AG04449 (cell line): ENCODE measurements at regions not wholly inside any gene's neighbourhood (a gene's known extent, or its start where the extent isn't known, plus 50 kb on each side); places are given as distances from the start of the nearest gene placed in this dataset.

Source experiments
- CTCF ChIA-PET: fragments of 350-600 bp; formaldehyde crosslinking; extraction: SDS; loops from one replicate; lab custom pipeline; 2021; ENCODE audit warnings: antibody characterized with exemption; lab: Yijun Ruan, JAX
- POLR2A ChIA-PET: fragments of 400-600, 350-600 bp; formaldehyde crosslinking; extraction: SDS; loops from one replicate; lab custom pipeline; 2020; ENCODE audit warnings: antibody characterized with exemption, inconsistent platforms; lab: Yijun Ruan, JAX
- DNase-seq: peaks from one replicate; pipeline ENCODE4 v3.0.0-alpha.2; 2010; ENCODE audit warnings: low read depth, low spot score
- H3K4me3 ChIP-seq: 2 replicates; pipeline ENCODE4 v1.5.1; 2011; ENCODE audit warnings: low read depth, mild to moderate bottlenecking, control low read depth, low read length
- TF ChIP-seq, protein P1 (sequence below): IDR thresholded peaks from one replicate; pipeline ENCODE4 v1.5.1; 2011; ENCODE audit warnings: mild to moderate bottlenecking, moderate library complexity, low read length, control low read depth, inconsistent platforms; ENCODE audit not compliant: insufficient read depth; ENCODE audit errors: missing control alignments

- TF ChIP-seq, protein P1, sequence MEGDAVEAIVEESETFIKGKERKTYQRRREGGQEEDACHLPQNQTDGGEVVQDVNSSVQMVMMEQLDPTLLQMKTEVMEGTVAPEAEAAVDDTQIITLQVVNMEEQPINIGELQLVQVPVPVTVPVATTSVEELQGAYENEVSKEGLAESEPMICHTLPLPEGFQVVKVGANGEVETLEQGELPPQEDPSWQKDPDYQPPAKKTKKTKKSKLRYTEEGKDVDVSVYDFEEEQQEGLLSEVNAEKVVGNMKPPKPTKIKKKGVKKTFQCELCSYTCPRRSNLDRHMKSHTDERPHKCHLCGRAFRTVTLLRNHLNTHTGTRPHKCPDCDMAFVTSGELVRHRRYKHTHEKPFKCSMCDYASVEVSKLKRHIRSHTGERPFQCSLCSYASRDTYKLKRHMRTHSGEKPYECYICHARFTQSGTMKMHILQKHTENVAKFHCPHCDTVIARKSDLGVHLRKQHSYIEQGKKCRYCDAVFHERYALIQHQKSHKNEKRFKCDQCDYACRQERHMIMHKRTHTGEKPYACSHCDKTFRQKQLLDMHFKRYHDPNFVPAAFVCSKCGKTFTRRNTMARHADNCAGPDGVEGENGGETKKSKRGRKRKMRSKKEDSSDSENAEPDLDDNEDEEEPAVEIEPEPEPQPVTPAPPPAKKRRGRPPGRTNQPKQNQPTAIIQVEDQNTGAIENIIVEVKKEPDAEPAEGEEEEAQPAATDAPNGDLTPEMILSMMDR: no peak
- ChIA-PET POLR2A (no interaction called here), CTCF (interaction anchor here (0.6 to 1.1 kb wide), 2 partner anchors 9 to 10 kb away, joined by 3 read pairs; no protein-coding TSS in a partner anchor)
Observed at GRCh38 chr2:236981701-236982485, 103.8 kb upstream of the COPS8 start.

DNA sequence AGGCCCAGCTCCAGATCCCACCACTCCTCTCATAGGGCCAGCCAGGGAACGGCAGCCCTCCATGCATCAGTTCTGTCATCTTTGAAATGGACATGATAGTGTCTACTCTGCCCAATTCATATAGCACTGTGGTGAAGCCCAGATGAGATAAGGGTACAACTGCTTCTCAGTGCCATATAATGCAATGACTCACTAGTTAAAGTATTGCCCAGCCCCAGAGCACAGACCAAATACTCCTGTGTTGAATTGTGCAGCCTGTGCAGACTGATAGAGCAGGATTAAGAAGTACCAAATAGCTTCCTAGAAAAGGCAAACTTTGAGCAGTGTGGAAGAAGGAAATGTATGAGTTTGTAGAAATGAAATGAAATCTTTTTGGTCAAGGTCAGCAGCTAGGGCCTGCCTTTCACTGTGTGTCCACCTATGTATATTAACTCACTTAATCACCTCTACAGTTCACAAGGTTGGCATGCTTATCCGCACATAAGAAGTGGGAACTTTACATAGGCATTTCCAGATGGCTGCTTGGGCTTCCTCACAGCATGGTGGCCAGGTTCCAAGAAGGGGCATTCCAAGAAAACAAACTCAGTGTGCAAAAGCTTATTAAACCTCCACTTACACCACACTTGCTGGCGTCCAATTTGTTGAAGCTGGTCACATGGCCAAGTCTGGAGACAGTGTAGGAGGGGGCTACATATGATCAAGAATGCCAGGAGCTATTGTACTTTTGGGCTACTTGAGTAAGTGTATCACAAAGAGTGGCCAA, 102.8 kb upstream of the COPS8 start:
- ChIA-PET POLR2A (no interaction called here), CTCF (interaction anchor here (1.1 kb wide), 1 partner anchor 10 kb away, joined by 3 read pairs; no protein-coding TSS in a partner anchor)
- TF ChIP-seq, protein P1: no peak
- no peak for DNase-seq
- H3K4me3 ChIP-seq: no peak overlapping the region

More at GRCh38 chr2:236981701-236982485, 103.8 kb upstream of the COPS8 start:
- DNase-seq: no peak
- H3K4me3 ChIP-seq: no peak overlapping the region

DNA sequence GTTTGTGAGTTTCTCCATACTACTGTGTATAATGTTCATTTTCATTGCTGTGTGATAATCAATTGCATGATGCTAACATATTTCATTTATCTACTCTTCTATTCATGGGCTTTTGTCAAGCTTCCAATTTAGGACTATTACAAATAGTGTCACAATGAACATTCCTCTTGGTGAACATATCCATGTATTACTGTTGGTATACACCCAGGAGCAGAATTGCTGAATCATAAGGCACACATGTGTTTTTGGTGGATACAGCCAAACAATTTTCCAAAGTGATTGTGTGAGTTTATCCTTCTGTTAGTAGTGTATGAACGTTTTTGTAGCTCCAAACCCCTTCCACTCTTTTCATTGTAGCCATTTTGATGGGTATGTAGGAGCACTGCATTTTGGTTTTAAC, 101.6 kb upstream of the COPS8 start:
- no peak overlapping the region for H3K4me3 ChIP-seq
- TF ChIP-seq, protein P1: no peak
- no peak for DNase-seq
- ChIA-PET CTCF (no interaction called here), POLR2A (no interaction called here)

- CTCF ChIA-PET: interaction anchor here (0.9 to 1.0 kb wide), 2 partner anchors 14 to 42 kb away, joined by 3 to 4 read pairs; no protein-coding TSS in a partner anchor
- POLR2A ChIA-PET: no interaction called here
- TF ChIP-seq, protein P1: no peak
Observed at GRCh38 chr2:236985761-236986339, 99.8 kb upstream of the COPS8 start.

GRCh38 chr2:236986524-236987330, 99.0 kb upstream of the COPS8 start:
- no peak for DNase-seq
- POLR2A ChIA-PET: no interaction called here
- CTCF ChIA-PET: no interaction called here
- no peak overlapping the region for H3K4me3 ChIP-seq
- TF ChIP-seq, protein P1: no peak

More at GRCh38 chr2:236985761-236986339, 99.8 kb upstream of the COPS8 start:
- no peak overlapping the region for H3K4me3 ChIP-seq
- no peak for DNase-seq
